Fibroblast of mammary gland (primary cell): ENCODE measurements at regions not wholly inside any gene's neighbourhood (a gene's known extent, or its start where the extent isn't known, plus 50 kb on each side); places are given as distances from the start of the nearest gene placed in this dataset.

Source experiments
- DNase-seq: peaks from one replicate; pipeline ENCODE4 v3.0.0-alpha.2; 2010; ENCODE audit warnings: low read depth
- H3K4me3 ChIP-seq: 2 replicates; pipeline ENCODE4 v1.5.1; 2011; ENCODE audit warnings: low read depth, mild to moderate bottlenecking, low read length, moderate library complexity; ENCODE audit not compliant: control insufficient read depth
- TF ChIP-seq, protein P1 (sequence below): conservative IDR thresholded peaks from 2 replicates; pipeline ENCODE4 v1.5.1; 2011; ENCODE audit warnings: low read depth, low read length, inconsistent platforms; ENCODE audit not compliant: control insufficient read depth, insufficient read depth

DNA sequence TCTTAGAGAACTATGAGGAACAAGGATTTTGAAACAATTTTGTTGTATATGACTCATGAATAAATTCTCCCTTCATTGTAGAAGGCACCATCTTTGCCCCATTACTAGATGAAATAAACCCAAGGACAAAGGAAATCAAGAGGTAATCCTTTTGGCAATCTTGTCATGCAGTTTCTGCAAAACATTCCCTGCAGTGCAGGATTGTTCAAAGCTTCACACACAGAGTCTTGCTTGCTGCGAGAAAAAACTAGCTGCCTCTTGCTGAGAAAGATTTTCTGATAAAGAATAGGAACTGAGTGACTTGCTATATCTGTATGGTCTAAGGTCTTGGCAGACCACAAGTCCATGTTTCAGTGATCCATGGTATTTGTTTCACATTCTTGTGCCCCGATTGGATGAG lies 657.4 kb upstream of the ADGRL4 start:
- no peak for DNase-seq
- H3K4me3 ChIP-seq, result no peak overlapping the region
- TF ChIP-seq, protein P1, sequence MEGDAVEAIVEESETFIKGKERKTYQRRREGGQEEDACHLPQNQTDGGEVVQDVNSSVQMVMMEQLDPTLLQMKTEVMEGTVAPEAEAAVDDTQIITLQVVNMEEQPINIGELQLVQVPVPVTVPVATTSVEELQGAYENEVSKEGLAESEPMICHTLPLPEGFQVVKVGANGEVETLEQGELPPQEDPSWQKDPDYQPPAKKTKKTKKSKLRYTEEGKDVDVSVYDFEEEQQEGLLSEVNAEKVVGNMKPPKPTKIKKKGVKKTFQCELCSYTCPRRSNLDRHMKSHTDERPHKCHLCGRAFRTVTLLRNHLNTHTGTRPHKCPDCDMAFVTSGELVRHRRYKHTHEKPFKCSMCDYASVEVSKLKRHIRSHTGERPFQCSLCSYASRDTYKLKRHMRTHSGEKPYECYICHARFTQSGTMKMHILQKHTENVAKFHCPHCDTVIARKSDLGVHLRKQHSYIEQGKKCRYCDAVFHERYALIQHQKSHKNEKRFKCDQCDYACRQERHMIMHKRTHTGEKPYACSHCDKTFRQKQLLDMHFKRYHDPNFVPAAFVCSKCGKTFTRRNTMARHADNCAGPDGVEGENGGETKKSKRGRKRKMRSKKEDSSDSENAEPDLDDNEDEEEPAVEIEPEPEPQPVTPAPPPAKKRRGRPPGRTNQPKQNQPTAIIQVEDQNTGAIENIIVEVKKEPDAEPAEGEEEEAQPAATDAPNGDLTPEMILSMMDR, result no peak

DNA sequence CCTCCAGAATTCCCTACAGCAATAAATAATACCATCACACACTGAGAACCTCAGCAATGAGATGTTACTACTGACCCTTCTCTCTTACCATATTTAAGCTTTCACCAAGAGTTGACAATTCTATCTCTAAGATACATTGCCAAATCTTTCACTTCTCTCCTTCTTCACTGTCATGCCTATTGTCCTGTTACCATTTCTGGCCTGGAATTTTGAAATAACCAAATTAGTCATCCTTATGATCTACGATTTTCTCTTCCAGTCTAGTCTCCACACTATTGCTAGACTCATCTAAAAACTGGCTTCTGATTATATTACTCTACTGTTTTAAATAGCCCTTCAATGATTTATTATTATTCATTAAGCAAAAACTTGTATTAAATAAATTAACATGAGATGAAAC lies 656.1 kb upstream of the ADGRL4 start:
- no peak overlapping the region for H3K4me3 ChIP-seq
- TF ChIP-seq, protein P1, result no peak
- DNase-seq, result peak; percentile 29

DNA sequence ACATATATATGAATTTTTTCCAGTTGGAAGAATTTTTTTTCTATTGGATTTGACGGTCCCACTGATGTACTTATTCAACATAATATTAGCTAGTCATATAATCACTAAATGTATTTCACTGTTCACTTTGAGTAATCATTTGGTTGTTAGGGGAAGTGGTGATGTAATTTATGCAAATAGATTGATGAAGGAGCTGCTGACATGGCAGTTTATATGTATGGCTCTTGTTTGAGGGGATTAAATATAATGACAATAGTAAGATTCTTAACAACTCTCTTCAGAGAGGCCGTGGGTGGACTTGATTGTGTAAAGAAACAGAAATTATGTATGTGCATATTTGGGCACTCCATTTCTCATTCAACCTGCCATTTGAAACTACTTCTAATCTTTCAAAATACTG lies 653.6 kb upstream of the ADGRL4 start:
- no peak for DNase-seq
- TF ChIP-seq, protein P1, result no peak
- H3K4me3 ChIP-seq, result no peak overlapping the region

DNA sequence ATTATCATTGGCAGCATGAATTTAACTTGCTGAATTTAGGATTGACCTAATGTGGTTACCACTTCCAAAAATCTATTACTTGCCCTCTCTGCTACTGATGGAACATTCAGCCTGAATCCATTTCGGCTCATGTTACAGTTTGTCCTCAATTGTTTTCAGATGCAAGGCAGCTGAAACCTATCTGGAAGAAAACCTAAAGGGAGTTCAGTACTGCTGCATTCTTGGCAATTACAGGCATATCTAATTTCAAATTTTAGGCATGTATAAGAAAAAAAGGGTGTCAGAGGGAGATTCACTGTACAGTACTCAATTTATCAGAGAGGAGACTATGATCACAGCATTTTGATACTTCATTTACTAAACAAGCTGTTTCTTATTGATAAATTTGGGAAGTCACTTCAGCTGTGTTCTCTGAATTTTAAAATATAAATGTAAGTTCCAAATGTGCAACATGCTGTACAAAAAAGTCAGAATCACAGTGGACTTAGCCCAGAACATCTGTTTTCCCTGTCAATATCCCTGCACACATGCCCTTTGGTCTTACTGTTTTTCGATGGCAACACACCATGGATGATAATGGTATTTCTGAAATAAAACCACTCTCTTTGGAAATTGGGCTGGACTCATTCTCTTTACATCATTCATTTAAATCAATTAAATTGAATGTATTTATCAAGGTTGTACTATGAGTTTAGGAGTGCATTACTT lies 651.6 kb upstream of the ADGRL4 start:
- H3K4me3 ChIP-seq, result no peak overlapping the region
- peak; percentile 28 for DNase-seq
- TF ChIP-seq, protein P1, result no peak

DNA sequence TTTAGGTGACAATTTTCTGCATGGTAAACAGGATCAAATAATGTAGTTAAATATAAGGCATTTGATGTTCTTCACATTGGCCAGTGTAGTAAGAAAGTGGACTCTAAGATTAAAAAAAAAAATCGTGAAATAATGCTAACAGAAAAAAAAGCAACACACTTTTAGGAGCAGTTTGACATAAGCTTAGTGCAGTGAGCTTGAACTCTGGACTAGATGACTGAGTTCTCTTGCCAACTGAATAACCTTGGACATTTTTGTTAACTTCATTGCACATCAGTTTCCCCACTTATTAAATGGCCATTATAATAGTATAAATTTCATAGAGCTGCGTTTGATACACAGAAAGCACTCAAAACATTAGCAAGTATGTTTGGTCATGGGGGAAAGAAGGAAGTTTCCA lies 649.3 kb upstream of the ADGRL4 start:
- no peak for DNase-seq
- H3K4me3 ChIP-seq, result no peak overlapping the region
- TF ChIP-seq, protein P1, result no peak

DNA sequence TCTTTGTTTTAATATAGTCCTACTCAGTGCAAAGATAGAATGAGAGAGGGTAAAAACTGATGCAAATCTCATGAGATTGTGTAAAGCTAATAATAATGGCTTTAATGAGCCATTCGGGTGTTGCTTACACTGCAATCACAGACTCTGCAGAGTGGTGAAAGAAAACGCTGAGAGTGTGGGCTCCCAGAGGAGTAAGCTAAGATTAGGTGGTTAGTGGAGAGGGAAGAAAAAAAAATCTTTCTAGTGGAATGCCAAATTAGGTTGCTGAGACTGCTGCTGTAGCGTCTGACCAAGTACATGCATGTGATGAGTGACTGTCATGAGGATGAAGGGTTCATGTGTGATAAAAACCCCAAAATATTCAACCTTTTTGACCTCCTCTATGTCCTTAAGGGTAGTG lies 645.9 kb upstream of the ADGRL4 start:
- H3K4me3 ChIP-seq, result no peak overlapping the region
- TF ChIP-seq, protein P1, result no peak
- no peak for DNase-seq

DNA sequence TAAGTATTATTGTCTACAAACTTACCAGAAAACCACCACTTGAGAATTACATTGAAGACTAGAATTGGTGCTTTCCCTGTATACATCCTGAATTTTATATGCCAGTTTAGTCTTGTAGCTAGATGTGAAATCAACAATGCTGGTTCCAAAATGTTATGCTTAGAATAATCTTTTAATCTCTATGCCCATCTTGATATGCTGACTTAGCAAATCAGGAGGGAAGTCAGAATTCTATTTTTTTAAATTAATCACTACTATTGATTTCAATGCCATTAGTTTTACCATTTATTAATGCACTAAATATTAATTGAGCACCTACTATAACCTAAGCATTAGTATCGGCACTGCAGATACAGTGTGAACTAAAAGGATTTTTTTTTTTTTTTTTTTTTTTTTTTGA lies 641.6 kb upstream of the ADGRL4 start:
- no peak overlapping the region for H3K4me3 ChIP-seq
- TF ChIP-seq, protein P1, result no peak
- DNase-seq, result no peak
